PC-9 (cell line): ENCODE measurements at regions not wholly inside any gene's neighbourhood (a gene's known extent, or its start where the extent isn't known, plus 50 kb on each side); places are given as distances from the start of the nearest gene placed in this dataset.

Experiments used
- BruUV-seq: library from RNA; stranded (reverse); fragments of 400-500 nt; replicated peaks from 2 replicates; lab custom pipeline; 2021; lab: Mats Ljungman, UMichigan
- CTCF ChIA-PET: fragments of 300-600 bp; sonication (Branson Sonifier 250); formaldehyde crosslinking; loops from one replicate; lab custom pipeline; 2022; ENCODE audit warnings: antibody characterized with exemption; lab: Charles Lee
- POLR2A ChIA-PET: fragments of 300-600 bp; sonication (Branson Sonifier 250); formaldehyde crosslinking; loops from one replicate; lab custom pipeline; 2022; ENCODE audit warnings: antibody characterized with exemption; ENCODE audit not compliant: unreplicated experiment; lab: Charles Lee
- DNase-seq, 2 experiments: peaks; one replicate each; pipeline versions ENCODE4 v3.0.0 to v3.0.0-alpha.2; 2015 to 2022; ENCODE audit warnings: mixed read lengths in 1 of 2
- H2AFZ ChIP-seq: fragments of 200-600 bp; sonication (generic); 2 replicates; pipeline ENCODE4 v1.8.1; 2017; ENCODE audit warnings: antibody characterized with exemption
- H3F3A ChIP-seq: fragments of 200-600 bp; sonication (generic); 2 replicates; pipeline ENCODE4 v1.8.1; 2017; ENCODE audit warnings: antibody characterized with exemption, mild to moderate bottlenecking, low read depth; ENCODE audit not compliant: insufficient read depth
- H3K27ac ChIP-seq: fragments of 200-600 bp; sonication (generic); 2 replicates; pipeline ENCODE4 v1.6.1; 2016; ENCODE audit warnings: mixed run types
- H3K27me3 ChIP-seq: fragments of 200-600 bp; sonication (generic); 2 replicates; pipeline ENCODE4 v1.6.1; 2016; ENCODE audit warnings: low read depth, mixed run types; ENCODE audit not compliant: insufficient read depth
- H3K36me3 ChIP-seq: fragments of 200-600 bp; sonication (generic); 2 replicates; pipeline ENCODE4 v1.6.1; 2016; ENCODE audit warnings: low read depth, mixed run types
- H3K4me1 ChIP-seq: fragments of 200-600 bp; sonication (generic); replicated peaks from 2 replicates; pipeline ENCODE4 v1.6.1; 2016; ENCODE audit warnings: mixed run types; ENCODE audit not compliant: insufficient read depth
- H3K4me2 ChIP-seq: fragments of 200-600 bp; sonication (generic); 2 replicates; pipeline ENCODE4 v1.6.1; 2017; ENCODE audit warnings: mixed run types
- H3K4me3 ChIP-seq: fragments of 200-600 bp; sonication (generic); 2 replicates; pipeline ENCODE4 v1.6.1; 2016; ENCODE audit warnings: mixed run types
- H3K79me2 ChIP-seq: fragments of 200-600 bp; sonication (generic); 2 replicates; pipeline ENCODE4 v1.6.1; 2017; ENCODE audit warnings: low read depth, mixed run types
- H3K9me2 ChIP-seq: fragments of 200-600 bp; sonication (generic); 2 replicates; pipeline ENCODE4 v1.8.1; 2017; ENCODE audit warnings: mild to moderate bottlenecking; ENCODE audit not compliant: insufficient read depth
- H3K9me3 ChIP-seq: fragments of 200-600 bp; sonication (generic); 2 replicates; pipeline ENCODE4 v1.8.1; 2016; ENCODE audit warnings: low read depth; ENCODE audit not compliant: insufficient read depth
- H4K20me1 ChIP-seq: fragments of 200-600 bp; sonication (generic); 2 replicates; pipeline ENCODE4 v1.8.1; 2017; ENCODE audit not compliant: insufficient read depth
- CTCF ChIP-seq: fragments of 200-600 bp; sonication (generic); conservative IDR thresholded peaks from 2 replicates; pipeline ENCODE4 v1.6.1; 2017; ENCODE audit warnings: mixed run types, antibody characterized with exemption, mild to moderate bottlenecking, moderate library complexity
- EZH2 ChIP-seq: fragments of 200-600 bp; sonication (generic); IDR thresholded peaks from 2 replicates; pipeline ENCODE4 v1.8.0; 2017; ENCODE audit warnings: antibody characterized with exemption, low read depth
- intact Hi-C: fragments of 100-400 bp; cut with micrococcal nuclease; formaldehyde crosslinking; loops from one replicate; pipeline ENCODE4 v1.10.0; 2022; ENCODE audit not compliant: unreplicated experiment

- CTCF ChIA-PET: no interaction called here
- Histone ChIP-seq H2AFZ (no peak overlapping the region), H3K4me3 (no peak overlapping the region), H4K20me1 (no peaks in the 10 kb centered on the region), H3K9me3 (no peaks in the 10 kb centered on the region), H3K27me3 (no peaks in the 10 kb centered on the region), H3K4me2 (no peak overlapping the region), H3K27ac (no peak overlapping the region), H3K4me1 (no peaks in the 10 kb centered on the region), H3K9me2 (no peaks in the 10 kb centered on the region), H3F3A (no peaks in the 10 kb centered on the region), H3K79me2 (no peaks in the 10 kb centered on the region), H3K36me3 (no peaks in the 10 kb centered on the region)
- POLR2A ChIA-PET: no interaction called here
- intact Hi-C loops: no loop called here
- no peak for DNase-seq
- no TSS peak for BruUV-seq
- TF ChIP-seq EZH2 (no peak), CTCF (no peak)
These were observed 60.7 kb upstream of the OPCML start for GRCh38 chr11:133593036-133593435.

GRCh38 chr11:133586903-133587517, 54.7 kb upstream of the OPCML start:
- Histone ChIP-seq H3K4me2 (no peak overlapping the region), H3F3A (no peaks in the 10 kb centered on the region), H3K9me3 (no peaks in the 10 kb centered on the region), H3K27me3 (no peaks in the 10 kb centered on the region), H3K9me2 (no peaks in the 10 kb centered on the region), H3K4me1 (no peaks in the 10 kb centered on the region), H2AFZ (no peak overlapping the region), H3K36me3 (no peaks in the 10 kb centered on the region), H3K27ac (no peak overlapping the region), H3K4me3 (no peak overlapping the region), H4K20me1 (no peaks in the 10 kb centered on the region), H3K79me2 (no peaks in the 10 kb centered on the region)
- ChIA-PET CTCF (no interaction called here), POLR2A (no interaction called here)
- BruUV-seq: no TSS peak
- intact Hi-C loops: no loop called here
- TF ChIP-seq CTCF (no peak), EZH2 (no peak)
- no peak for DNase-seq

GRCh38 chr11:133582750-133583149, 50.4 kb upstream of the OPCML start:
- POLR2A ChIA-PET: no interaction called here
- Histone ChIP-seq H3K4me3 (no peak overlapping the region), H2AFZ (no peak overlapping the region), H3K36me3 (no peaks in the 10 kb centered on the region), H3K79me2 (no peaks in the 10 kb centered on the region), H3K9me3 (no peaks in the 10 kb centered on the region), H3K4me1 (no peaks in the 10 kb centered on the region), H4K20me1 (no peaks in the 10 kb centered on the region), H3K4me2 (no peak overlapping the region), H3K27ac (no peak overlapping the region), H3K9me2 (no peaks in the 10 kb centered on the region), H3F3A (no peaks in the 10 kb centered on the region), H3K27me3 (peaks cover 23% of the 10 kb centered on the region)
- no peak for DNase-seq
- CTCF ChIA-PET: no interaction called here
- TF ChIP-seq CTCF (no peak), EZH2 (no peak)
- no TSS peak for BruUV-seq
- intact Hi-C loops: no loop called here
